WERI-Rb-1 (cell line): ENCODE measurements at regions not wholly inside any gene's neighbourhood (a gene's known extent, or its start where the extent isn't known, plus 50 kb on each side); places are given as distances from the start of the nearest gene placed in this dataset.
"Not testable (repeated sequence)": the region's sequence is repeated elsewhere in the genome, so short reads cannot be mapped to it uniquely, and the experiment has no call there.

ENCODE experiments used
- DNase-seq: peaks from one replicate; pipeline ENCODE4 v3.0.0-alpha.2; 2020
- H3K27ac ChIP-seq: fragments of 250-450 bp; sonication (Bioruptor Pico); 2 replicates; pipeline ENCODE4 v1.5.1; 2020; ENCODE audit warnings: mild to moderate bottlenecking, moderate library complexity
- H3K27me3 ChIP-seq: fragments of 250-450 bp; sonication (Bioruptor Pico); 2 replicates; pipeline ENCODE4 v1.5.1; 2021; ENCODE audit warnings: mild to moderate bottlenecking, low read depth, moderate library complexity; ENCODE audit not compliant: insufficient read depth, severe bottlenecking
- H3K36me3 ChIP-seq: fragments of 250-450 bp; sonication (Bioruptor Pico); 2 replicates; pipeline ENCODE4 v1.5.1; 2020; ENCODE audit warnings: mild to moderate bottlenecking, moderate library complexity
- H3K4me3 ChIP-seq: 2 replicates; pipeline ENCODE4 v1.5.1; 2011; ENCODE audit warnings: low read depth, mild to moderate bottlenecking, control low read depth, low read length
- H3K9me3 ChIP-seq: fragments of 250-450 bp; sonication (Bioruptor Pico); 2 replicates; pipeline ENCODE4 v1.5.1; 2021; ENCODE audit warnings: mild to moderate bottlenecking, moderate library complexity; ENCODE audit not compliant: severe bottlenecking
- TF ChIP-seq, protein P1 (sequence below): IDR thresholded peaks from 2 replicates; pipeline ENCODE4 v1.5.1; 2011; ENCODE audit warnings: low read depth, mild to moderate bottlenecking, control low read depth, inconsistent platforms, low read length

DNA sequence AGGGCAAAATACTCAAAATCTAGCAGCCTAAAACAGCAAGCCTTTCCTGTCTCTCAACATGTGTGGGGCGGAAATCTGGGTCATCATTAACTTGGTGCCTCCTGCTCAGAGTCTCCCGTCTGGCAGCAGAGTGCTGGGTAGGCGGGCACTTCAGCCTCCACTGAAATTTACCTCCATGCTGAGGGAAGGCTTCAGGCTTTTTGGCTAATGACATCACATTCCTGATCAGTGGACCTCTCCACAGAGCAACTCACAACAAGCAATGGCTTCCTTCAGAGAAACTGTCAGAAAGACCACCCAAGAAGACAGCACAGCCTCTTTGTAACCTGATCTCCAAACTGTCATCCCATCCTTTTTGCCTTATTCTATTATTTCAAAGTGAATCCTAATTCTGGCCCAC, 1109.0 kb downstream of the UQCRFS1 start:
- Histone ChIP-seq H3K9me3 (no peaks in the 10 kb centered on the region), H3K36me3 (no peaks in the 10 kb centered on the region), H3K27me3 (no peaks in the 10 kb centered on the region), H3K4me3 (no peak overlapping the region), H3K27ac (no peak overlapping the region)
- TF ChIP-seq, protein P1, sequence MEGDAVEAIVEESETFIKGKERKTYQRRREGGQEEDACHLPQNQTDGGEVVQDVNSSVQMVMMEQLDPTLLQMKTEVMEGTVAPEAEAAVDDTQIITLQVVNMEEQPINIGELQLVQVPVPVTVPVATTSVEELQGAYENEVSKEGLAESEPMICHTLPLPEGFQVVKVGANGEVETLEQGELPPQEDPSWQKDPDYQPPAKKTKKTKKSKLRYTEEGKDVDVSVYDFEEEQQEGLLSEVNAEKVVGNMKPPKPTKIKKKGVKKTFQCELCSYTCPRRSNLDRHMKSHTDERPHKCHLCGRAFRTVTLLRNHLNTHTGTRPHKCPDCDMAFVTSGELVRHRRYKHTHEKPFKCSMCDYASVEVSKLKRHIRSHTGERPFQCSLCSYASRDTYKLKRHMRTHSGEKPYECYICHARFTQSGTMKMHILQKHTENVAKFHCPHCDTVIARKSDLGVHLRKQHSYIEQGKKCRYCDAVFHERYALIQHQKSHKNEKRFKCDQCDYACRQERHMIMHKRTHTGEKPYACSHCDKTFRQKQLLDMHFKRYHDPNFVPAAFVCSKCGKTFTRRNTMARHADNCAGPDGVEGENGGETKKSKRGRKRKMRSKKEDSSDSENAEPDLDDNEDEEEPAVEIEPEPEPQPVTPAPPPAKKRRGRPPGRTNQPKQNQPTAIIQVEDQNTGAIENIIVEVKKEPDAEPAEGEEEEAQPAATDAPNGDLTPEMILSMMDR: no peak
- DNase-seq: no peak

DNA sequence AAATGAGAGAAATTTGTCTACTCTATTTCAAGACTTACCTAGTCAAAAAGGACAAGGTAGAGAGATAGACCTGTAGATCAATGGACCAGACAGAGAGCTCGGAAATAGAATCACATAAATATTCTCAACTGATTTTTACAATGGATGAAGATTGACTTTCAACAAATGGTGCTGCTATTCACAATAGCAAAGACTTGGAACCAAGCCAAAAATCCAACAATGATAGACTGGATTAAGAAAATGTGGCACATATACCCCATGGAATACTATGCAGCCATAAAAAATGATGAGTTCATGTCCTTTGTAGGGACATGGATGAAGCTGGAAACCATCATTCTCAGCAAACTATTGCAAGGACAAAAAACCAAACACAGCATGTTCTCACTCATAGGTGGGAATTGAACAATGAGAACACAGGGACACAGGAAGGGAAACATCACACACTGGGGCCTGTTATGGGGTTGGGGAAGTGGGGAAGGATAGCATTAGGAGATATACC, 1128.2 kb downstream of the UQCRFS1 start:
- not testable (repeated sequence) for H3K27me3 ChIP-seq, H3K36me3 ChIP-seq, H3K9me3 ChIP-seq, H3K4me3 ChIP-seq, DNase-seq, H3K27ac ChIP-seq

DNA sequence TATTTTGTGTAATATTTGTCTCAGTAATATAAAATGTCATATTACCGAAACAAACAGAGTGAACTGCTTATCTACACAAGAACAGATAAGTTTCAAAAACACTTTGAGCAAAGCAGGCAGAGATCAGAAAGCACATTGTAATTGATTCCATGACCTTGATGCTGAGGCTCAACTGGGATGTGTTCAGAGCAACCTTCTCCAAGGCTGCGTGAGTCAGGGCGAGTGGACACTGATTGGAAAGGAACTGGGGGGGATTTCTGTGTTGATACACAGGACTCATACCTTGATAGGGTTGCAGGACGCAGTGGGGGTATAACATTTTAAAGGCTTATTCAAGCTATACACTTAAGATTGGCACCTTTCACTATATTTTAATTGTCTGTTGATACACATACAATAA, 1136.3 kb downstream of the UQCRFS1 start:
- H3K9me3 ChIP-seq: peaks cover 4% of the 10 kb centered on the region
- TF ChIP-seq, protein P1: no peak

DNA sequence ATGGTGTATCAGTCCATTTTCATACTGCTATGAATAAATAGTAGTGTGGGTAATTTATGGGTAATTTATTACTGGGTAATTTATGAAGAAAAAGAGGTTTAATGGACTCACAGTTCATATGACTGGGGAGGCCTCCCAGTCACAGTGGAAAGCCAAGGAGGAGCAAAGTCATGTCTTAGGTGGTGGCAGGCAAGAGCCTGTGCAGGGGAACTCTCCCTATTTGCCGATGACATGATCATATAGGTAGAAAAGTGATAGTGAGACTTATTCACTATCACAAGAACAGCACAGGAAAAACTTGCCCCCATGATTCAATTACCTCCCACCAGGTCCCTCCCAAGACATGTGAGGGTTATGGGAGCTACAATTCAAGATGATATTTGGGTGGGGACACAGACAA, 1137.7 kb downstream of the UQCRFS1 start:
- no peak overlapping the region for H3K27ac ChIP-seq
- DNase-seq: no peak
- TF ChIP-seq, protein P1: no peak
- no peaks in the 10 kb centered on the region for H3K36me3 ChIP-seq
- no peaks in the 10 kb centered on the region for H3K9me3 ChIP-seq
- no peak overlapping the region for H3K4me3 ChIP-seq
- H3K27me3 ChIP-seq: no peaks in the 10 kb centered on the region

More for the DNA sequence above, 1136.3 kb downstream of the UQCRFS1 start:
- no peaks in the 10 kb centered on the region for H3K27me3 ChIP-seq
- H3K36me3 ChIP-seq: no peaks in the 10 kb centered on the region
- H3K4me3 ChIP-seq: no peak overlapping the region
- no peak overlapping the region for H3K27ac ChIP-seq
- DNase-seq: no peak

DNA sequence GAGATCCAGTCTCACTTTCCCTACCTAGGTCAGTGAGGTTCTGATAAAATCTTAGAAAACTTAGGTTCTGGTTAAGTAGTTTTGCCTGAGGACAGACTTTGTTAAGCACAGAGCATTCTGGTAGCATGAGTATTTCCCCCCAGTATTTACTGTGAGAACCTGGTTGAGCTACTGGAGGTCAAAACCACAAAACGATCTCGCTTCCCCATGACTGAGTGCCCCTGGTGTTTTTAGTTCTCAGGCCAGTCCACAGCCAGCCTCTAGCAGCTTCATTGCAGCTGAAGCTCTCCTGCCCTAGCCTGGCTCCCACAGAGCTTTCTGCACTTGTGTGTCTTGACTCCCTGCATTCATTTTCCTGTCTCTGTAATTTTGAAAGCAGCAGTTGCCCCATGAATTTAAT, 1138.2 kb downstream of the UQCRFS1 start:
- TF ChIP-seq, protein P1: no peak
- H3K36me3 ChIP-seq: no peaks in the 10 kb centered on the region
- H3K27ac ChIP-seq: no peak overlapping the region
- H3K4me3 ChIP-seq: no peak overlapping the region
- H3K27me3 ChIP-seq: no peaks in the 10 kb centered on the region
- DNase-seq: no peak
- no peaks in the 10 kb centered on the region for H3K9me3 ChIP-seq

DNA sequence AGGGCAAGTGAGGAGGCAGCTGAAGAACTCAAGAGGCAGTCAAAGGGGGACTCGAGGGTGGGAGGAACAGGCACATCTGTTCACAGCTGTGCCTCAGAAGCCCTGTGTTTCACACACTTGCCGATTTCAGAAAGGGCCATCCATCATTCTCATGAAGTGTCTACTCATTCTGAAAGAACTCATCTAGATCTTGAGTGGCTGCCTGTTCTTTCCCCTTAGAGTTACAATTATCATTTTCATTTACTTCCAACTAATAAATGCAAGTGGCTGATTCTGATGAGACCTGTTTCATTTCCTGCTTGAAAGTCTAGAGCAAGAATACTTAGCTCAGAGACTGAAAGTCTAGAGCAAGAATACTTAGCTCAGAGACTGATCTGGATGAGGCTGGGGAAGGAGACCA, 1145.1 kb downstream of the UQCRFS1 start:
- DNase-seq: no peak
- no peak overlapping the region for H3K4me3 ChIP-seq
- H3K9me3 ChIP-seq: no peaks in the 10 kb centered on the region
- no peak overlapping the region for H3K27ac ChIP-seq
- H3K27me3 ChIP-seq: no peaks in the 10 kb centered on the region
- TF ChIP-seq, protein P1: no peak
- H3K36me3 ChIP-seq: no peaks in the 10 kb centered on the region
